HG02884 (cell line): ENCODE measurements at regions not wholly inside any gene's neighbourhood (a gene's known extent, or its start where the extent isn't known, plus 50 kb on each side); places are given as distances from the start of the nearest gene placed in this dataset.
"Not testable (repeated sequence)": the region's sequence is repeated elsewhere in the genome, so short reads cannot be mapped to it uniquely, and the experiment has no call there.

Experiments used
- ATAC-seq: cut with Tn5 transposase; IDR thresholded peaks from one replicate; pipeline ENCODE4 v1.9.1; 2021; ENCODE audit warnings: mild to moderate bottlenecking, moderate library complexity; ENCODE audit not compliant: unreplicated experiment

- no peak for ATAC-seq
Observed at GRCh38 chr6:167707686-167708500, 118.8 kb upstream of the AFDN start.

- no peak for ATAC-seq
Observed at GRCh38 chr6:167708501-167709094, 118.1 kb upstream of the AFDN start.

DNA sequence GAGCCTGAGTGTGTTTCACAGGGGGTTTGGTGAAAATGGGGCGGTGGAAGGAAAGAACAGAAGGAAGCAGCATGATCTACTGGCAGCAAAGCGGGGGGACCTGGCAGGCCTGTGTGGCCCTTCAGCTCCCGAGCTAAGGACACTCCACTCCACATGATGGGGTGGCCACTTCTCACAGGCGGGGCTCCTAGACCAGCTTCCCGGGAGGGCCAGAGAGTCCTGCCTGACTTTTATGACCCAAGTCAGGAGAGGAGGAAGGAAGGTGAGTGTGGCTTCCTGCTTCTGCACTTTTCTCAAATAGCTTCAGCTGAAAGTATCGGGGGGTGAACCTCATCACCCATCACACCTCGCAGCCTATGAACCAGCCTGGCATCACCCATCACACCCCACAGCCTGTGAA, 117.5 kb upstream of the AFDN start:
- no peak for ATAC-seq

- not testable (repeated sequence) for ATAC-seq
Observed at GRCh38 chr6:167709776-167710336, 116.9 kb upstream of the AFDN start.

- ATAC-seq: no peak
Observed at GRCh38 chr6:167710363-167710920, 116.3 kb upstream of the AFDN start.

GRCh38 chr6:167711211-167711610, 115.5 kb upstream of the AFDN start:
- no peak for ATAC-seq

DNA sequence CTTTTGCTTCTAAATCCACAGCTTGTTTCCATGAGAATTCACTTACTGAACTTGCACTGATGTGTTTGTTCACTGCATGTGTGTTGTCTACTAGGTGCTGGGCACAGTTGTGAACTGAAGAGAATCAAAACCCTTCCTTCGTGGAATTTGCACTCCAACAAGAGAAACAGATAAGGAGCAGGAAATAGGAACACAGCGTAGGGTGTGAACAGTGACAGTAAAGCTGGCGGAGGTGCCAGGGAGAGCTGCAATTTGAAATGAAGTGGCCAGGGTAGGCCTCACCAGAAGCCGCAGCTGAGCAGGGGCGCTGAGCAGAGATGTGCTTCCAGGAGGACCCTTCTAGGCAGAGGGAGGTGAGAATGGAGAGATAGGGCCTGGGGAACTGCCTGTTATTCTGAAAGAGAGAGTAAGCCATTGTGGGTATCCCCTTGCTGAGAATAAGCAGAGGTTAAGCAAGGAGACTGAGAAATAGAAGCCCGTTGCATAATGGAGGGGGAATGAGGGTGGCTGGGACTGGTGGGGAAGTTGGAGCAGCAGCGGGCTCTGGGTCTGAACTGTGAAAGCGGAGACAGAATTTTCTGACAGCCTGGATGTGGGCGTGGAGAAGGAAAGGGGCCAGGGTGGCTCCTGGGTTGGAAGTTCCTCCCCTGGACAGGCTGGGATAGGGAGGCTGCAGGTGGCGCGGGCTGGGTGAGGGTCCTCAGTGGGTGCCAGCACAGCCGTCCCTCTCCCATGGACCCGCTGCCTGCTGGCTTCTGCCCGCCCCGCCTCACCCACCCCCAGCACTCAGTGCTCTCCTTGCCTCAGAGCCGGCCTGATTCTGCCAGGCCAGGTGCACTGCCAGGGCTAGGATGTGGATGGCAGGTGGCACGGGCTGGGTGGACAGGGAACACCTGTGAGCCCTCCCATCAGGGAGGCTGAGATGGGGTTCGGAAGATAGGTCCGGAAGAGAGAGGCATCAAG, 114.7 kb upstream of the AFDN start:
- no peak for ATAC-seq

- ATAC-seq: no peak
Observed at GRCh38 chr6:167712731-167713475, 113.8 kb upstream of the AFDN start.

- ATAC-seq: no peak
Observed at GRCh38 chr6:167714152-167714551, 112.6 kb upstream of the AFDN start.

DNA sequence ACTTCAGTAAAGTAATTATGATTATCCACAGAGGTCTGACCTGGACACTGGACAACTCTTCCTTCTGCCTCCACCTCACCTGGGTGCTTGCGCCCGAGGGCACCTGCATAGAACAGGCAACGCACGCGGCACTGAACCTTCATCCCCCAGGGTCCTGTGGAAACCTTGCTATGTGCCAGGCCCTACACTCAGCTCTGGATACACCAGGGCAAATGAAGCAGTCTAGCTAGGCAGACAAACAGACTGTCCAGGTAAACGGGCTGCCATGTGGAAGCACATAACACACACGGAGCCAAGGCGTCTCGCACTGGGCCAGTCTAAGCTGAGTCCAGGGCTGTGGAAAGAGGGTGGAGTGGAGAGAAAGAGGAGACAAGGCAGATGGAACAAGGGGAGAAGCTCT, 109.3 kb upstream of the AFDN start:
- ATAC-seq: no peak

- no peak for ATAC-seq
Observed at GRCh38 chr6:167717867-167718266, 108.8 kb upstream of the AFDN start.

GRCh38 chr6:167719920-167720319, 106.8 kb upstream of the AFDN start:
- no peak for ATAC-seq

DNA sequence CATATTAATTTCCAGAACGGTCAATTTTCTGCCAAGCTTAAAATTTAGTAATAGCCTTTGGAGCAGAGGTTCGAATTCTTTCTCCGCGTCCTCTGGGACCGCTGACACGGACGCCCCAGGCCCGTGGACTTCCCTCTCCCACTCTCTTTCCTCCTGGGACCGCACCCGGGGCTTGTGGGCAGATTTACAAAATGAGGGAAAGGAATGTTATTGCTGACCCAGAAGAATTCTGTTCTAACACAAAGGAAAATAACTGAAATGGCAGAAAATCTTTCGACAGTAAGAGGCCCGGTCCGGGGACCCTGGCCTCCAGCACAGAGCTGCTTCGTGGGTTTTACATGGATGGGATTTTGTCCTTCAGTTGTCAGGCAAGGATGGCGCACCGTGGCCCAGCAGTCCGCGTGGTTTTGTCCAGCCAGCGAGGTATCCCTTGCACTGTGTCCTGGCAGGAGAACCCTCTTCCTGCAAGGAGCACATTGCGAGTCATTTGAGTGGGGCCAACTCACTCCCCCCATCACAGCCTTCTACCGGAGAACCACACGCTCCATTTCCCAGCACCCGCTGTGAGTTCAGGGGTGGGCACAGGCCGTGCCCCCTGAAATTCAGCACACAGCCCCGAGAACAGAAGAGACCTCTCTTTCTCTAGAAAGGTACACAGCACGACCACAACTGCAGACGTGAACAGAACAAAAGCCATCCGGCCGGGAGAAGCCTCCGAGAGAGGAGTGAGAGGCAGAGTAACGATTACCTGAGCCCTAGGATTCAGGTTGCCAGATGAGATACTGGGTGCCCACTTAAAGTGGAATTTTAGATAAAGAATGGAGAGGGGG, 106.0 kb upstream of the AFDN start:
- no peak for ATAC-seq

DNA sequence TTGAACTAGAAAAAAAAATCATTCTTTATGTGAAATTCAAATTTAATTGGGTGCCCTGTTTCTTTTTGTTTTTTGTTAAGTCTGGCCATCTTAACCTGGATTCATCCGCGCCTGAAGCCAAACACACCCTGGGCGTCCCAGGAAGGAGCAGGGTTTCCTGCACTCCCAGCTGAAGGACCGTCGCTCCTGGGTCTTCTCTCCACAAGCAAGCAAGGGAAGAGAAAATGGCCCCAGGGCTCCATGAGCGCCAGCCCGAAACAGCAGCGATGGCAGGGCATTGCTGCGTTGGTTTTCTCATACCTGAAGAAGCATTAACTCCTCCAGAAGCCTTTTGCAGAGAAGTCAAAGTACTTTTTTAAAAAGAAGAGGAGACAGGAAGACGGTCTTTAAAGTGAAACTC, 105.4 kb upstream of the AFDN start:
- no peak for ATAC-seq

DNA sequence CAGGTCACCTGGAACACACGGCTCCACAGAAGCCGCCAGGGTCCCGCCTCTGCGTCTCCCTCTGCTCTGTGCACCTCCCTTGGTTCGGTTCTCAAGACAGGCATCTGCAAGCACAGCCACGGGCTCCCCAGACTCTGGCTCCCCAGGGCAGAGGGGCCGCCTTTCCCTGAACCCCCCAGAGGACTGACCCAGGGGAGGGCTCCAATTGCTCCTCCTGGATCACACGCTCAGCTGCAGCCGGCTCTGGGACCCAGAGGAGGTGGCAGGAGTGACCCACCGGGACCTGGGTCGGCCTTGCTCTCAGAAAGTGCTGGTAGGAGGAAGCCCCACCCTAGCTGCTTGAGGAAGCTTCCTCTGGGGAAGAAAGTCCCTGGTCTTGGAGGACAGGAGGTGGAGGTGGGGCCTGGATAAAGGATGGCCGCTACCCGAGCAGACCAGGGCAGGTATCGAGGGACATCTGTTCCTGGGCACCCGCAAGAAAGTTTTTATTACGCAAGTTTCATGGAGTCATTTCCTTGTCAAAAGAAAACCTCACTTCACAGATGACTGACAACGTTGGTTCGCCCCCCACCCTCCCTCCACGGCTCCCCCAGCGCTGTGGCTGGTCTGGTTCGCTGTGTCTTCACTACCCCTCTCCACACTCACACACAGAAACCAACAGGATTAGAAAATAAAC, 103.9 kb upstream of the AFDN start:
- no peak for ATAC-seq

DNA sequence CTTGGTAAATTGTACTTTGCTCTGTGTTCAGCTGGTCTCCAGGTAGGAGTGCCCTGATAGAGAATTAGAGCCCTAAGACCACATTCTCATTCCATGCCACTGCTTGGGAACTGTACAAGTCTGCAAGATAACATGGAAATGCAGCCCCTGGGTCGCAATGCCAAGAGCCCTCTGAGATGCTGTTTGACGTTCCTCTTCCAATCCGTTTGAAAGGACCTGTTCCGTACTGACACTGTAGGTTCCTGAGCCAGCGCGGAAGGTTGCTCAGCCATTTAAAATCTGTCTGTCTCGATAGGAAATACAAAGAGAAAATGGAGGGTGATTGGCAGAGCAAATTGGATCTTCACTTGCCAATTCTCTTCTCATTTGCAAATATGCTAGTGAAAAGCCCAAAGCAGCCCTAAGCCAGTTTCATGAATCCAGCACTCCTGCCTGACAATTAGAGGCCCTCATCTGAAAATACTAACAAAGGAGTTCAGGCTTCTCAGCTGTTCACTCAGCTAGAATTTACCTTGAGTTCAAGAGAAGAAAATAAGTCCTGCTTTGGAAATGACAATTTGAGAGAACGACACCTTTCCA, 100.6 kb upstream of the AFDN start:
- ATAC-seq: no peak

DNA sequence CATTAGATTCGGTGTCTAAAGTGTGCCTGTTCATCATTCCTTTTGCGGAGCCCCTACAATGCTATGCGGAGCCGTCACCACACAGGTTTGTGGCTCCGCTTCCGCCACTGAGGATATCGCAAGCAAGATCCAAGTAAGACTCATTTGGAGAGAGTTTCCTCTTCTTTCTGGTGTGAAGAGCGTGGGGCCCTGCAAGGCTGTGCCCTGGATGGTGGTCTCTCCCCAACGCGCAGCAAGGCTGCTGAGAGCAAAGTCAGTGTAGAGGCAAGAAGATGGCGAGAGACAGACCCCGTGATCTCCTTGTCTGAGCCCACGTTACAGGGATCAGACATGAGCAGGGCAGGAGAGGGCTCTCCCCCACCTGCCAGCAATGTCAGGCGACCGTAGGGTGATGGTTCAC, 96.3 kb upstream of the AFDN start:
- no peak for ATAC-seq

GRCh38 chr6:167731216-167731615, 95.5 kb upstream of the AFDN start:
- no peak for ATAC-seq
